NT2/D1 (cell line): ENCODE measurements at regions not wholly inside any gene's neighbourhood (a gene's known extent, or its start where the extent isn't known, plus 50 kb on each side); places are given as distances from the start of the nearest gene placed in this dataset.

Experiments used
- DNase-seq: peaks from one replicate; pipeline ENCODE4 v3.0.0-alpha.2; 2011; ENCODE audit warnings: low read depth, low spot score
- H3K27me3 ChIP-seq: 2 replicates; pipeline ENCODE4 v1.6.0; 2011; ENCODE audit warnings: mild to moderate bottlenecking; ENCODE audit not compliant: insufficient read length, insufficient read depth
- H3K36me3 ChIP-seq: 2 replicates; pipeline ENCODE4 v1.6.1; 2011; ENCODE audit warnings: mild to moderate bottlenecking, low read length, mixed read lengths; ENCODE audit not compliant: insufficient read depth, insufficient read length
- H3K4me1 ChIP-seq: 2 replicates; pipeline ENCODE4 v1.5.1; 2011; ENCODE audit not compliant: insufficient read depth, insufficient read length
- H3K4me3 ChIP-seq: 2 replicates; pipeline ENCODE4 v1.5.1; 2011; ENCODE audit warnings: low read depth; ENCODE audit not compliant: insufficient read length
- H3K9ac ChIP-seq: 2 replicates; pipeline ENCODE4 v1.6.0; 2011; ENCODE audit warnings: low read depth; ENCODE audit not compliant: insufficient read length
- H3K9me3 ChIP-seq: 2 replicates; pipeline ENCODE4 v1.5.1; 2011; ENCODE audit warnings: mild to moderate bottlenecking, low read length; ENCODE audit not compliant: insufficient read depth
- SUZ12 ChIP-seq: IDR thresholded peaks from 2 replicates; pipeline ENCODE4 v1.6.1; 2011; ENCODE audit not compliant: insufficient read length, insufficient read depth; ENCODE audit errors: extremely low read depth
- YY1 ChIP-seq: IDR thresholded peaks from 2 replicates; pipeline ENCODE4 v1.6.1; 2011; ENCODE audit not compliant: insufficient read length, insufficient read depth
- ZNF274 ChIP-seq: IDR thresholded peaks from 2 replicates; pipeline ENCODE4 v1.6.1; 2011; ENCODE audit warnings: mild to moderate bottlenecking, low read depth, low read length

DNA sequence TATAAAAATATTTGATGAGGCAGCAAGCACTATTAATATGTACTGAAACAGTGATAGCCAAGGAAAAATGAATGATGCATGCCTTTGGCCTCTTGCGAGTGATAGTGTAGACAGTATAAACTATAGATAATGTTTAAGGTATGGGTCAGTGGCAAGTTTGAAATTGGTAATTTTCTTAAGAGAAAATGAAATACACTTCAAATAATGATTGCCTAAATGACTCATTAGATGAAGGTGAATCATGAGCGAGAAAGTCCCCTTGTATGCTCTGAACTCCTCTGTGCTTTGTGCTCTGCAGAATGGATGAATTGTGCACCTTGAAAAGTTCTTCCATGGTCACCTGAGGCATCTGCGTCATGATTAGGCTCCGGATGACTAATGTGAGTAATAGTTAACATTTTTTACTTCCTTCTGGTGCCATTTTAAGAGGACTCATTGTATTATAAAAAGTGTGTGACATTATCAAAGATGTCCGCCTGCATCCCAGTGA is 84.9 kb upstream of the RTL1 start:
- H3K27me3 ChIP-seq = no peaks in the 10 kb centered on the region
- no peak overlapping the region for H3K4me3 ChIP-seq
- no peaks in the 10 kb centered on the region for H3K36me3 ChIP-seq
- no peaks in the 10 kb centered on the region for H3K4me1 ChIP-seq
- H3K9me3 ChIP-seq = no peaks in the 10 kb centered on the region
- no peak overlapping the region for H3K9ac ChIP-seq
- TF ChIP-seq SUZ12 (no peak), ZNF274 (no peak), YY1 (no peak)
- DNase-seq = no peak

DNA sequence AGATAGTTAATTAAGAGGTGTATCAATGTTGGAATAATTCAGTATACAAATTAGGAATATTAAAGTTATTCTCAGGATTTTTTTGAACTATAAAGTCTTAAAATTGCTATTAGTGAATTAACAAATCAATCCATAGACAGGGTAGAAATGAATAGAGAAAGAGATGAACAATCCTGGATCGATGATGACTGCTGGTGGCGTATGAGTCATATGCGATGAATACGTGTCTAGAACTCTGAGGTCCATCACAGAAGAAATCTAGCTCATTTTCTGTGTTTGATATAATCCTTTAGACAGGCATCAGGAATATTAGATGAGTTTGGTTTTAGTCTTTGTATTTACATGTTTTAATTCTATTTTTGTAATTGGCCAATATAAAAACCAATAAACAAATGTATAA is 85.4 kb upstream of the RTL1 start:
- no peak for DNase-seq
- no peak overlapping the region for H3K9ac ChIP-seq
- no peaks in the 10 kb centered on the region for H3K36me3 ChIP-seq
- H3K27me3 ChIP-seq = no peaks in the 10 kb centered on the region
- no peak overlapping the region for H3K4me3 ChIP-seq
- no peaks in the 10 kb centered on the region for H3K4me1 ChIP-seq
- no peaks in the 10 kb centered on the region for H3K9me3 ChIP-seq
- TF ChIP-seq YY1 (no peak), SUZ12 (no peak), ZNF274 (no peak)

DNA sequence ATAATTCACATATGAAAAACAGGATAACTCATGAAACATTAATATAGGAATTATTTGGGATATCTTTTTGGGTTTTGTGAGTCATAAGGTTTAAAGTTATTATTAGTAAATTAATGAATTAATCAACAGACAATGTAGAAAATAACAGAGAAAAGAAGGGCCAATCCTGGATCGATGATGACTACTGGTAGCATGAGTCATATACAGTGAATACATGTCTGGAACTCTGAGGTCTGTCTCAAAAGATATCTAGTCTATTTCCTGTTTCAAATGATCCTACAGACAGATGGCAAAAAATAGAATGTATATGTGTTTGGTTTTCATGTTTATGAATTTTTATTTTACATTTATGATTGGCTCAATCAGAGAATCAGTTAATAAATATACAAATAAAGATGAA is 86.4 kb upstream of the RTL1 start:
- Histone ChIP-seq H3K9me3 (no peaks in the 10 kb centered on the region), H3K4me1 (no peaks in the 10 kb centered on the region), H3K27me3 (no peaks in the 10 kb centered on the region), H3K4me3 (no peak overlapping the region), H3K9ac (no peak overlapping the region), H3K36me3 (no peaks in the 10 kb centered on the region)
- TF ChIP-seq YY1 (no peak), ZNF274 (no peak), SUZ12 (no peak)
- no peak for DNase-seq

DNA sequence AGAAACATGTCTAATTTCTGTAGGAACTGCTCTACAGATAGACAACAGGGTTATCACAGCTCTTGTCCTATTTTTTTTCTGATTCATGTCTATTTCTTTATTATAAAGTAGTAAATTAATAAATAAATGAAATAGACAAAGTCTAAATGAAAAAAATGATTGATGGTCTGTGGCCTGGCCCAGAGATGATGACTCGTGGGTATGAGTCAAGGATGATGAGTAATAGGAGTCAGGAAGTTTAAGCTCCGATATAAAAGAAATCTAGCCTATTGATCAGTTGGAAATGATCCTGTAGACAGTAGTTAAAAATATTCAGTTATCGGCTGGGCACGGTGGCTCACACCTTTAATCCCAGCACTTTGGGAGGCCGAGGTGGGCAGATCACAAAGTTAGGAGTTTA is 90.6 kb upstream of the RTL1 start:
- TF ChIP-seq SUZ12 (no peak), ZNF274 (no peak), YY1 (no peak)
- Histone ChIP-seq H3K9me3 (no peaks in the 10 kb centered on the region), H3K27me3 (no peaks in the 10 kb centered on the region), H3K9ac (no peak overlapping the region), H3K4me3 (no peak overlapping the region), H3K36me3 (no peaks in the 10 kb centered on the region), H3K4me1 (no peaks in the 10 kb centered on the region)
- no peak for DNase-seq

DNA sequence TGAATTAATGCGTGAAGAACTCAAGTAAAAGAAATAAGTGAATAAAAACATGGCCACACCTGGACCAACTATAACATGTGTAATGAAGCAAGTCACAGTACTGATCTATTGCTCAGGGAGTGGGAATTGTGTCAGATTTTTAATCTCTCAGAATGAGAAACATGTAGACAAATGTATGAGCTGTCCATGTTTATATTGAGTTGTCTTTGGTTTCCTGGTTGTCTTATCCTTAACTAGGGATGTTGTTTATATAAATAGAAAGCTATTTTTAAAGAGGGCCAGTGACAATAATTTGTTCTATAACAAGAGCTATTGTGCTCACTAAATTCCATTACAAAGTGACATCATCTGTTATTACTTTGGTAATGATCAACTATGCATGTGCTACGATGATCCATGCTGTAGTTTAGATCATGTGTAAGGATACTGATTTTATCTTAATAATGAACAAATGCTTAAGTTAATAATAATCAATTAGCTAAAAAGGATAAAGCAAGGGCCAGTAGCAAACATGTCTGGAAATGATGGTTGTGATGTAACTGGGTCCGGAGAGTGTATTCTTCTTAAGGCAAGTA is 91.3 kb upstream of the RTL1 start:
- no peak for DNase-seq
- H3K36me3 ChIP-seq = no peaks in the 10 kb centered on the region
- H3K9me3 ChIP-seq = no peaks in the 10 kb centered on the region
- H3K4me1 ChIP-seq = no peaks in the 10 kb centered on the region
- H3K9ac ChIP-seq = no peak overlapping the region
- no peak overlapping the region for H3K4me3 ChIP-seq
- no peak for TF ChIP-seq ZNF274
- TF ChIP-seq YY1 = no peak
- no peak for TF ChIP-seq SUZ12
- H3K27me3 ChIP-seq = no peaks in the 10 kb centered on the region

DNA sequence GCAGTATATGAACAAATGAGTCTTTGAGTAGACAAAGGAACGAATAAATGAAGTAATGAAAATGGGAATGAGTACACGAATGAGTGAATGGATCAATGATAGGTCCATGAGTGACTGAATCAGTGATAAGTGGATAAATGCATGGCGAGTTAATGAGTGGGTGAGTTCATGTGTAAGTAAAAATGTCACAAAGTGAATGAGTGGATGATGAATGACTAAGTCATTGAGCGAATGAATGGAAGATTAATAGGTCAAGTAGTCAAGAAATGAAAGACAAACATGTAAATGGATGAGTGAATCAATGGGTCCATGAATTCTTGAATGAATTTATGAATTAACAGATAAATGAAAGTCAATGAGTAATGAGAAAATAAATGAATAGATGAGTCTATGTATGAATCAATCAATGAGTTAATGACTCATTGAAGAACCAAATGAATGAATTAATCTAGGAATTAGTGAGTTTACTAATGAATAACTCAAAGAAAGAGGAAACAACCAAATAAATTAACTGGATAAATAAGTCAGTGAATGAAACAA is 97.3 kb upstream of the RTL1 start:
- H3K36me3 ChIP-seq = no peaks in the 10 kb centered on the region
- no peak for DNase-seq
- H3K4me1 ChIP-seq = no peaks in the 10 kb centered on the region
- H3K27me3 ChIP-seq = no peaks in the 10 kb centered on the region
- H3K9ac ChIP-seq = no peak overlapping the region
- no peak overlapping the region for H3K4me3 ChIP-seq
- no peak for TF ChIP-seq SUZ12
- TF ChIP-seq ZNF274 = no peak
- TF ChIP-seq YY1 = no peak
- no peaks in the 10 kb centered on the region for H3K9me3 ChIP-seq

DNA sequence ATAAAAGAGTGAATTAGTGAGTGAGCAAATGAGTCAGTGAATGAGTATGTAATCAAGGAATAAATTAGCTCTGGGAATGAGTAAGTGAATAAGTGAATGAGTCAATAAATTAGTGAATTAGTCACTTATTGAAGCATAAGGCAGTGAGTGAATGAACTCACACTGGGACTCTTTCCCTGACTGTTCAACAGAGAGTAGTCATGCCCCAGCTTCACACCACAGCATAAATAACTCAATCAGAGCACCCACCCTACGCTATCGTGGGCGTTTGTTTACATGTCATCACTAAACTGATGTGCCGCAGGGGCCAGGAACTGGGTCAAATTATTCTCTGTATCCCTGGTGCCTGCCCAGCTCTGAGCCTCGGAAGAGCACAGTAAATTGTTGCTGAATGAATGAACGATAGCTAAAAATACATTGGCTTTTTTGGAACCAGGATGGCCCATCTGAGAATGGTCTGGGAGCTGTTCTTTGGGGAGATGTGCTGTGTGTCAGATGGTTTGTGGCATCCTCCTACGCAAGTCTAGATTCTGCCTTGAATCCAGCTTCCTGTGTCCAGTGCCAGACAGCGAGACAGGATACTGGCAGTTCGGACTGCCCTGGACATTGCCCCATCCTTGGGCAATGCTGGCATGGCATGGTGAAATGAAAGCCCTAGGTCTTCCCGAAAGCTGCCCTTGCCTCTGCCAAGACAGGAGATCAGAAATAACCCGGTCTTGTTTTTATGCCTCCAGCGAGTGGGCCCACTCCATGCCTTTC is 98.0 kb upstream of the RTL1 start:
- no peak for DNase-seq
- no peak for TF ChIP-seq ZNF274
- no peak for TF ChIP-seq YY1
- no peak for TF ChIP-seq SUZ12
- Histone ChIP-seq H3K9me3 (no peaks in the 10 kb centered on the region), H3K4me1 (no peaks in the 10 kb centered on the region), H3K27me3 (no peaks in the 10 kb centered on the region), H3K9ac (no peak overlapping the region), H3K36me3 (no peaks in the 10 kb centered on the region), H3K4me3 (no peak overlapping the region)
